SU-DHL-6 (cell line): ENCODE measurements at regions not wholly inside any gene's neighbourhood (a gene's known extent, or its start where the extent isn't known, plus 50 kb on each side); places are given as distances from the start of the nearest gene placed in this dataset.

Experiments used
- H2AFZ ChIP-seq: fragments of 200-600 bp; sonication (generic); 2 replicates; pipeline ENCODE4 v1.6.1; 2014; ENCODE audit warnings: low read depth, mild to moderate bottlenecking, moderate library complexity, mixed read lengths, antibody characterized with exemption, low read length; ENCODE audit not compliant: severe bottlenecking
- H3F3A ChIP-seq: fragments of 200-600 bp; shearing (Covaris generic); 2 replicates; pipeline ENCODE4 v1.6.0; 2016; ENCODE audit warnings: antibody characterized with exemption, mild to moderate bottlenecking; ENCODE audit not compliant: insufficient read depth
- H3K27ac ChIP-seq: fragments of 200-600 bp; sonication (generic); 2 replicates; pipeline ENCODE4 v1.5.1; 2016; ENCODE audit warnings: low read depth, mild to moderate bottlenecking, low read length, moderate library complexity, mixed read lengths
- H3K27me3 ChIP-seq: fragments of 200-600 bp; sonication (generic), shearing (Covaris generic); 2 replicates; pipeline ENCODE4 v1.6.0; 2014; ENCODE audit warnings: mild to moderate bottlenecking, low read length
- H3K36me3 ChIP-seq: fragments of 200-600 bp; sonication (generic); 2 replicates; pipeline ENCODE4 v1.6.1; 2014; ENCODE audit warnings: mild to moderate bottlenecking, low read length, mixed read lengths
- H3K4me2 ChIP-seq: fragments of 300-600, 200-600 bp; shearing (Covaris generic), sonication (generic); 2 replicates; pipeline ENCODE4 v1.6.0; 2014; ENCODE audit warnings: low read length, low read depth, mild to moderate bottlenecking; ENCODE audit not compliant: poor library complexity, severe bottlenecking
- H3K4me3 ChIP-seq: fragments of 200-600 bp; sonication (generic); 2 replicates; pipeline ENCODE4 v1.5.1; 2014; ENCODE audit warnings: antibody characterized with exemption, low read length, mild to moderate bottlenecking, mixed read lengths; ENCODE audit not compliant: insufficient read depth, poor library complexity, severe bottlenecking
- H3K79me2 ChIP-seq: fragments of 200-600 bp; sonication (generic); 2 replicates; pipeline ENCODE4 v1.6.1; 2014; ENCODE audit warnings: mild to moderate bottlenecking, low read length, moderate library complexity; ENCODE audit not compliant: insufficient read depth
- H3K9ac ChIP-seq: fragments of 200-600 bp; sonication (generic); 2 replicates; pipeline ENCODE4 v1.7.0; 2014; ENCODE audit warnings: mild to moderate bottlenecking, low read length
- H3K9me2 ChIP-seq: fragments of 200-600 bp; sonication (generic); replicated peaks from 2 replicates; pipeline ENCODE4 v1.6.1; 2014; ENCODE audit warnings: low read length; ENCODE audit not compliant: insufficient read depth
- H3K9me3 ChIP-seq: fragments of 200-600 bp; sonication (generic); 2 replicates; pipeline ENCODE4 v1.6.1; 2014; ENCODE audit warnings: low read length, mixed read lengths; ENCODE audit not compliant: insufficient read depth
- H4K20me1 ChIP-seq: fragments of 200-600 bp; sonication (generic); 2 replicates; pipeline ENCODE4 v1.6.1; 2014; ENCODE audit warnings: low read depth, mild to moderate bottlenecking, antibody characterized with exemption, low read length, moderate library complexity, mixed read lengths
- EZH2phosphoT487 ChIP-seq: fragments of 200-600 bp; sonication (generic), shearing (Covaris generic); conservative IDR thresholded peaks from 2 replicates; pipeline ENCODE4 v1.6.1; 2018; ENCODE audit warnings: mild to moderate bottlenecking, antibody characterized with exemption, low read length, moderate library complexity, mixed read lengths
- TF ChIP-seq, protein P1 (sequence below): fragments of 200-600 bp; sonication (generic); IDR thresholded peaks from one replicate; pipeline ENCODE4 v1.5.1; 2017; ENCODE audit warnings: antibody characterized with exemption, mild to moderate bottlenecking, low read length, moderate library complexity; ENCODE audit not compliant: insufficient read depth, poor library complexity, severe bottlenecking

DNA sequence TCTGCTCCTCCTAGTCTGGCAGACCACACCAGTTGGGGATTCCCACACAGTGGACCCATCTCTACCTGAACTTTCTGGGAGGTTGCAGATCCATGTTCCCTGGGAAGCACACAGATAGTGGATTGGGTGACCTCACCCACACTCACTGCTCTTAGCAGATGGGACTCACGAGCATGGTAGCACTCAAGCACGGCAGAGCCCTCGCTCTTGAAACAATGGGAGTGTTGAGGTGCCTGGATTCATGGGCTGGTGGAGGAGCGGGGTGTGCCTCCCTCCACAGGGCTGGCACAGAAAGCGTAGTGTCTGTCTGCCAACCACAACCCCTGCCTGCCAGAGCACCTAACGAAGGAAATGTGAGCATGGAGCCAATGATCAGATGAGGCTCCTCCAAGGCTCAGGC, 568.0 kb downstream of the POM121L12 start:
- no peaks in the 10 kb centered on the region for H3K9me3 ChIP-seq
- no peaks in the 10 kb centered on the region for H4K20me1 ChIP-seq
- H3F3A ChIP-seq, result no peaks in the 10 kb centered on the region
- H3K9ac ChIP-seq, result no peak overlapping the region
- H3K27me3 ChIP-seq, result no peaks in the 10 kb centered on the region
- H3K4me2 ChIP-seq, result no peak overlapping the region
- H3K79me2 ChIP-seq, result no peaks in the 10 kb centered on the region
- TF ChIP-seq EZH2phosphoT487, result no peak
- TF ChIP-seq, protein P1, sequence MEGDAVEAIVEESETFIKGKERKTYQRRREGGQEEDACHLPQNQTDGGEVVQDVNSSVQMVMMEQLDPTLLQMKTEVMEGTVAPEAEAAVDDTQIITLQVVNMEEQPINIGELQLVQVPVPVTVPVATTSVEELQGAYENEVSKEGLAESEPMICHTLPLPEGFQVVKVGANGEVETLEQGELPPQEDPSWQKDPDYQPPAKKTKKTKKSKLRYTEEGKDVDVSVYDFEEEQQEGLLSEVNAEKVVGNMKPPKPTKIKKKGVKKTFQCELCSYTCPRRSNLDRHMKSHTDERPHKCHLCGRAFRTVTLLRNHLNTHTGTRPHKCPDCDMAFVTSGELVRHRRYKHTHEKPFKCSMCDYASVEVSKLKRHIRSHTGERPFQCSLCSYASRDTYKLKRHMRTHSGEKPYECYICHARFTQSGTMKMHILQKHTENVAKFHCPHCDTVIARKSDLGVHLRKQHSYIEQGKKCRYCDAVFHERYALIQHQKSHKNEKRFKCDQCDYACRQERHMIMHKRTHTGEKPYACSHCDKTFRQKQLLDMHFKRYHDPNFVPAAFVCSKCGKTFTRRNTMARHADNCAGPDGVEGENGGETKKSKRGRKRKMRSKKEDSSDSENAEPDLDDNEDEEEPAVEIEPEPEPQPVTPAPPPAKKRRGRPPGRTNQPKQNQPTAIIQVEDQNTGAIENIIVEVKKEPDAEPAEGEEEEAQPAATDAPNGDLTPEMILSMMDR, result no peak
- no peak overlapping the region for H3K27ac ChIP-seq
- H2AFZ ChIP-seq, result no peak overlapping the region
- H3K9me2 ChIP-seq, result no peaks in the 10 kb centered on the region
- H3K36me3 ChIP-seq, result no peaks in the 10 kb centered on the region
- no peak overlapping the region for H3K4me3 ChIP-seq

DNA sequence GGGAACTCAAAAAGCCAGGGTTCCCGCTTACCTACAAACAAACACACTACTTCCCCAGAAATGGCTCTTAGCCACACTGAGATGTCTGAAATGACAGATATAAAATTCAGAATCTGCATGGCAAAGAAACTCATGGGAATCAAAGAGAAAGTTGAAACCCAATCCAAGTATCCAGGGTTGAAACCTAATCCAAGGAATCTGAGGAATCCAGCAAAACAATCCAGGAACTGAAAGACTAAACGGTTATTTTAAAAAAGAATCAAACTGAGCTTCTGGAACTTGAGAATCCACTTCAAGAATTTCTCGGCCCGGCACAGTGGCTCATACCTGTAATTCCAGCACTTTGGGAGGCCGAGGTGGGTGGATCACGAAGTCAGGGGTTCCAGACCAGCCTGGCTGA, 568.8 kb downstream of the POM121L12 start:
- no peak overlapping the region for H3K4me2 ChIP-seq
- no peak overlapping the region for H3K4me3 ChIP-seq
- H3K27me3 ChIP-seq, result no peaks in the 10 kb centered on the region
- no peaks in the 10 kb centered on the region for H3K79me2 ChIP-seq
- no peak overlapping the region for H3K27ac ChIP-seq
- no peak for TF ChIP-seq EZH2phosphoT487
- TF ChIP-seq, protein P1, result no peak
- no peaks in the 10 kb centered on the region for H3F3A ChIP-seq
- H3K9me3 ChIP-seq, result no peaks in the 10 kb centered on the region
- H3K9me2 ChIP-seq, result no peaks in the 10 kb centered on the region
- H3K9ac ChIP-seq, result no peak overlapping the region
- H2AFZ ChIP-seq, result no peak overlapping the region
- H3K36me3 ChIP-seq, result no peaks in the 10 kb centered on the region
- no peaks in the 10 kb centered on the region for H4K20me1 ChIP-seq

DNA sequence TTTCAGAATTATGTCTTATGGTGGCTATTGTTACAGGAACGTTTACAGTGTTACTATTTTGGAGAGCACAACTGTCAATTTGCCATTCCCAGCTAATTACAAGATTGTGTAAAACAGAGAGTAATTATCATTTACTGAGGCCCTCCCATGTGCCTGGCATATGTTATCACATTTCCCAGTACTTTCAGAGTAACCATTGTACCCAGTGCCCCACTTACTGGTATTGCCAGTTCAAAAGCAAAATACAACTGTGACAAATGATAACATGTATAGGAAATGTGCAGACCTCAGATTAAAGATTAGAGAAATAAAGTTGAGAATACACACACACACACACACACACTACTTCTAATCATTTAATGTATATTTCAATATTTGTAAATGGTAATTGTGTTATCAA, 572.5 kb downstream of the POM121L12 start:
- Histone ChIP-seq H2AFZ (no peak overlapping the region), H3K79me2 (no peaks in the 10 kb centered on the region), H3K9me3 (no peaks in the 10 kb centered on the region), H3K27ac (no peak overlapping the region), H4K20me1 (no peaks in the 10 kb centered on the region), H3F3A (no peaks in the 10 kb centered on the region), H3K36me3 (no peaks in the 10 kb centered on the region), H3K4me2 (no peak overlapping the region), H3K9me2 (no peaks in the 10 kb centered on the region), H3K27me3 (no peaks in the 10 kb centered on the region), H3K4me3 (no peak overlapping the region), H3K9ac (no peak overlapping the region)
- no peak for TF ChIP-seq EZH2phosphoT487

DNA sequence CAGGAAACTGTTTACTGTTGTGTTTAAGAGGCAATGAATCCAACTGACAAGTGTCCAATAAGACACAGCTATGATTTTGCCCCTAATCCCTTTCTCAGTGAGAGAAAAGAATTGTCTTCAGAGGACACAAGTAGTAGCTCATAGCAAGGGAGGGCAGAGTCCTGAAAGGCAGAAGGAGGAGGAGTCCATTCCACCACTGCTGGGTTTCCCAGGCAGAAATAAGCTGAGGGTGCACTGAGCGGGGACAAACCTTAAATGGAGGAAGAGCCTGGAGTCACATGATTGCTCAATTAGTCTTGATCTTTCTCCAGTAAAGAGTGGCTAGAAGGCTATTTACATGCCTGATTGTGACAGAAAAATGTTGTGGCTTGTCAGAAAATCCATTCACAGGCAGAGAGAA, 573.8 kb downstream of the POM121L12 start:
- Histone ChIP-seq H3K79me2 (no peaks in the 10 kb centered on the region), H2AFZ (no peak overlapping the region), H3K9ac (no peak overlapping the region), H3K4me2 (no peak overlapping the region), H3K27me3 (no peaks in the 10 kb centered on the region), H4K20me1 (no peaks in the 10 kb centered on the region), H3K9me3 (no peaks in the 10 kb centered on the region), H3F3A (no peaks in the 10 kb centered on the region), H3K9me2 (no peaks in the 10 kb centered on the region), H3K27ac (no peak overlapping the region), H3K4me3 (no peak overlapping the region), H3K36me3 (no peaks in the 10 kb centered on the region)
- TF ChIP-seq, protein P1, result no peak
- no peak for TF ChIP-seq EZH2phosphoT487
